HG02623 (cell line): ENCODE measurements at regions not wholly inside any gene's neighbourhood (a gene's known extent, or its start where the extent isn't known, plus 50 kb on each side); places are given as distances from the start of the nearest gene placed in this dataset.

ENCODE experiments used
- ATAC-seq: cut with Tn5 transposase; IDR thresholded peaks from one replicate; pipeline ENCODE4 v1.9.1; 2021; ENCODE audit warnings: moderate library complexity; ENCODE audit not compliant: unreplicated experiment

- ATAC-seq: no peak
Observed at GRCh38 chr18:59760212-59760611, 63.0 kb upstream of the CCBE1 start.

GRCh38 chr18:59758837-59759236 lies 61.6 kb upstream of the CCBE1 start:
- ATAC-seq: no peak

- no peak for ATAC-seq
Observed at GRCh38 chr18:59758106-59758505, 60.9 kb upstream of the CCBE1 start.

- no peak for ATAC-seq
Observed at GRCh38 chr18:59752666-59753065, 55.4 kb upstream of the CCBE1 start.

- no peak for ATAC-seq
Observed at GRCh38 chr18:59751186-59751585, 54.0 kb upstream of the CCBE1 start.

GRCh38 chr18:59748628-59749360 lies 51.6 kb upstream of the CCBE1 start:
- no peak for ATAC-seq
